ENCODE measurements at regions not wholly inside any gene's neighbourhood (a gene's known extent, or its start where the extent isn't known, plus 50 kb on each side); places are given as distances from the start of the nearest gene placed in this dataset.

GRCh38 chr5:24364711-24365110, 280.1 kb downstream of the CDH10 start:
- Histone ChIP-seq H3K9me3 (no peaks in the 10 kb centered on the region), H3K4me3 (no peak overlapping the region), H3K4me1 (no peaks in the 10 kb centered on the region), H3K27me3 (ENCODE audit: insufficient read depth in 3 of 3, low read length in 2 of 3) (no peaks in the 10 kb centered on the region), H3K27ac (no peak overlapping the region), H3K36me3 (ENCODE audit: insufficient read depth in 1 of 2, low read depth in 1 of 2) (no peaks in the 10 kb centered on the region)
- ATAC-seq: no peak
- no peak for DNase-seq
- intact Hi-C loops (cut with DNase I): no loop called here
- TF ChIP-seq CTCF (IDR thresholded peaks at IDR 0.05): no peak
- WGBS, 3 donors: 56 to 62% (median 58%) methylated on average over 5 of the region's 5 CpGs

- H3K9me3 ChIP-seq: no peaks in the 10 kb centered on the region
- H3K4me3 ChIP-seq: no peak overlapping the region
- 79 to 100% (median 84%) methylated on average over 1 of the region's 1 CpG for WGBS, 3 donors
- H3K27me3 ChIP-seq (ENCODE audit: insufficient read depth in 3 of 3, low read length in 2 of 3): no peaks in the 10 kb centered on the region
- no peak for TF ChIP-seq CTCF (IDR thresholded peaks at IDR 0.05)
- H3K36me3 ChIP-seq (ENCODE audit: insufficient read depth in 1 of 2, low read depth in 1 of 2): no peaks in the 10 kb centered on the region
- DNase-seq (no peak), ATAC-seq (no peak)
- H3K27ac ChIP-seq: no peak overlapping the region
- no peaks in the 10 kb centered on the region for H3K4me1 ChIP-seq
- intact Hi-C loops (cut with DNase I): no loop called here
These were observed 279.4 kb downstream of the CDH10 start for GRCh38 chr5:24365406-24365805.

GRCh38 chr5:24367216-24367615, 277.6 kb downstream of the CDH10 start:
- no peak for DNase-seq
- Histone ChIP-seq H3K27ac (no peak overlapping the region), H3K4me3 (no peak overlapping the region), H3K36me3 (ENCODE audit: insufficient read depth in 1 of 2, low read depth in 1 of 2) (no peaks in the 10 kb centered on the region), H3K9me3 (no peaks in the 10 kb centered on the region), H3K4me1 (no peaks in the 10 kb centered on the region), H3K27me3 (ENCODE audit: insufficient read depth in 3 of 3, low read length in 2 of 3) (no peaks in the 10 kb centered on the region)
- no peak for ATAC-seq
- intact Hi-C loops (cut with DNase I): no loop called here
- TF ChIP-seq CTCF (IDR thresholded peaks at IDR 0.05): no peak
- WGBS, 3 donors: 87 to 94% (median 87%) methylated on average over 3 of the region's 3 CpGs

GRCh38 chr5:24368115-24368514, 276.7 kb downstream of the CDH10 start:
- Histone ChIP-seq H3K36me3 (ENCODE audit: insufficient read depth in 1 of 2, low read depth in 1 of 2) (no peaks in the 10 kb centered on the region), H3K9me3 (no peaks in the 10 kb centered on the region), H3K4me1 (no peaks in the 10 kb centered on the region), H3K27ac (no peak overlapping the region), H3K27me3 (ENCODE audit: insufficient read depth in 3 of 3, low read length in 2 of 3) (no peaks in the 10 kb centered on the region), H3K4me3 (no peak overlapping the region)
- TF ChIP-seq CTCF (IDR thresholded peaks at IDR 0.05): no peak
- no peak for ATAC-seq
- intact Hi-C loops (cut with DNase I): no loop called here
- 55 to 61% (median 61%) methylated on average over 2 of the region's 2 CpGs for WGBS, 3 donors
- no peak for DNase-seq

GRCh38 chr5:24376210-24376609, 268.6 kb downstream of the CDH10 start:
- no peak for ATAC-seq
- DNase-seq: no peak
- Histone ChIP-seq H3K9me3 (no peaks in the 10 kb centered on the region), H3K4me3 (no peak overlapping the region), H3K27me3 (ENCODE audit: insufficient read depth in 3 of 3, low read length in 2 of 3) (no peaks in the 10 kb centered on the region), H3K36me3 (ENCODE audit: insufficient read depth in 1 of 2, low read depth in 1 of 2) (no peaks in the 10 kb centered on the region), H3K4me1 (no peaks in the 10 kb centered on the region), H3K27ac (no peak overlapping the region)
- WGBS, 3 donors: 65 to 71% (median 71%) methylated on average over 2 of the region's 2 CpGs
- no peak for TF ChIP-seq CTCF (IDR thresholded peaks at IDR 0.05)
- intact Hi-C loops (cut with DNase I): no loop called here
